ENCODE measurements at regions not wholly inside any gene's neighbourhood (a gene's known extent, or its start where the extent isn't known, plus 50 kb on each side); places are given as distances from the start of the nearest gene placed in this dataset.

DNA sequence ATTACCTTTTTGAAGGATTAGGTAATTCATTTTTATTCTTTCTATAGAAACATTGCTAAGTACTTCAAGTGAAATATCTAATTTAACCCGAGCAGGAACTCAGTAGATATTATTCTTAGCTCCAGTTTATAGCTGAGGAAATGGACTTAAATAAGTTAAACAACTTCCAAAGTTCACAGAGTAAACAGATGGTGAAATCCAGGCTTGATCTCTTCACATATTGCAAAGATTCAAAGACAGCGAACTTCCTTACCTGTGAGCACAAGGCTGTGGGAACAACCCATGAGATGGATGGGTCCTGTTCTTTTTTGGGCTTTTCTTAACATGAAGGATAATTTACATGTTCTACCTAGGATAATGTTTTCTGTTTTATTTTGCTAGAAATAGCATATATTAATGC lies 439.0 kb downstream of the IRS1 start:
- TF ChIP-seq POLR2A (IDR thresholded peaks at IDR 0.05) = no peak
- TF ChIP-seq, protein P1, sequence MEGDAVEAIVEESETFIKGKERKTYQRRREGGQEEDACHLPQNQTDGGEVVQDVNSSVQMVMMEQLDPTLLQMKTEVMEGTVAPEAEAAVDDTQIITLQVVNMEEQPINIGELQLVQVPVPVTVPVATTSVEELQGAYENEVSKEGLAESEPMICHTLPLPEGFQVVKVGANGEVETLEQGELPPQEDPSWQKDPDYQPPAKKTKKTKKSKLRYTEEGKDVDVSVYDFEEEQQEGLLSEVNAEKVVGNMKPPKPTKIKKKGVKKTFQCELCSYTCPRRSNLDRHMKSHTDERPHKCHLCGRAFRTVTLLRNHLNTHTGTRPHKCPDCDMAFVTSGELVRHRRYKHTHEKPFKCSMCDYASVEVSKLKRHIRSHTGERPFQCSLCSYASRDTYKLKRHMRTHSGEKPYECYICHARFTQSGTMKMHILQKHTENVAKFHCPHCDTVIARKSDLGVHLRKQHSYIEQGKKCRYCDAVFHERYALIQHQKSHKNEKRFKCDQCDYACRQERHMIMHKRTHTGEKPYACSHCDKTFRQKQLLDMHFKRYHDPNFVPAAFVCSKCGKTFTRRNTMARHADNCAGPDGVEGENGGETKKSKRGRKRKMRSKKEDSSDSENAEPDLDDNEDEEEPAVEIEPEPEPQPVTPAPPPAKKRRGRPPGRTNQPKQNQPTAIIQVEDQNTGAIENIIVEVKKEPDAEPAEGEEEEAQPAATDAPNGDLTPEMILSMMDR (IDR thresholded peaks at IDR 0.05) = no peak
- WGBS, 2 donors = 88 to 90% methylated on average over 2 of the region's 2 CpGs
- H3K4me3 ChIP-seq (replicated peaks in 1 of 3) = no peak overlapping the region
- DNase-seq = no peak
- H3K27me3 ChIP-seq = no peaks in the 10 kb centered on the region
- intact Hi-C loops (cut with DNase I) = no loop called here
- no peaks in the 10 kb centered on the region for H3K36me3 ChIP-seq
- no peaks in the 10 kb centered on the region for H3K9me3 ChIP-seq
- no peak overlapping the region for H3K27ac ChIP-seq
- peaks cover 0 to 6% of the 10 kb centered on the region in 2 donors for H3K4me1 ChIP-seq

DNA sequence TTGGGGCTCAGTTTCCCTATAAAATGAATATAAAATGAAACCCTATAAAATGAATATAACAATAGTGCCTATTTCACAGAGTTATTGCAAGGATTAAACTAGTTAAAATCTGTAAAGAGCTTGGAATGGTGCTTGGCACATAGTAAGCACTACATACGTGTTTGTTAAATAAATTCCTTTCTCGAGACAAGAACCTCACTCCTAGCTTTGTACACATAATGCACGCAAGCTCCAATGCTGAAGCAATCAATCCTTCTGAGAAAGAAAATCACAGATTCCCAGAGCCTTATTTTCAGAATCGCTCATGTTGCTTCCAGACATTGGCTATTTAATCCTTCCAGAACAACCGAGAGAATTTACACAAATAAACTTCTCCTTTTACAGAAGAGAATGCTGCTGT lies 440.9 kb downstream of the IRS1 start:
- intact Hi-C loops (cut with DNase I) = no loop called here

DNA sequence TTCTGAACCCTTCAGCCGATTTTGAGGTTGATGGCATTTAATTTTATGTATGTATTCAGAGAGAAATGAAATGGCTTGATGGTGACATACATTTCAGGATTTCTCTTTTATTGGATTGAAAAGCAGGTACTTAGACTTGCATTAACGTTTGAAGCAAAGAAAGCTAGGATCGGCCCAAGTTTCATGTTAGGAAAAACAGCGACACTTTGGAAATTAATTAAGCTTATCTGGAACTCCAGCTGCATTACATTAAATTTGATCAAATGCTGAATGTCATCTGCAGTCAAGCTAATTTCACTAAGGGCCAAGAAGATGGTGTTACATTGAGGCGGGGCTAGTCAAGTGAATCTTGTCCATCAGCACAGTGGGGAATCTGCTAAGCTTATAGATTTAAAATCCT lies 441.8 kb downstream of the IRS1 start:
- no peak for DNase-seq
- no peaks in the 10 kb centered on the region for H3K9me3 ChIP-seq
- H3K27me3 ChIP-seq = no peaks in the 10 kb centered on the region
- 94 to 96% methylated on average over 5 of the region's 5 CpGs for WGBS, 2 donors
- no peaks in the 10 kb centered on the region for H3K4me1 ChIP-seq
- no peaks in the 10 kb centered on the region for H3K36me3 ChIP-seq
- intact Hi-C loops (cut with DNase I) = no loop called here
- H3K4me3 ChIP-seq (replicated peaks in 1 of 3) = no peak overlapping the region
- no peak overlapping the region for H3K27ac ChIP-seq
- TF ChIP-seq, protein P1 (IDR thresholded peaks at IDR 0.05) = no peak
- no peak for TF ChIP-seq POLR2A (IDR thresholded peaks at IDR 0.05)

More for the DNA sequence above, 440.9 kb downstream of the IRS1 start:
- TF ChIP-seq, protein P1 (IDR thresholded peaks at IDR 0.05) = no peak
- TF ChIP-seq POLR2A (IDR thresholded peaks at IDR 0.05) = no peak
- peaks cover 0 to 6% of the 10 kb centered on the region in 2 donors for H3K4me1 ChIP-seq
- H3K27ac ChIP-seq = no peak overlapping the region
- no peak for DNase-seq
- H3K27me3 ChIP-seq = no peaks in the 10 kb centered on the region
- 82% methylated on average over 5 of the region's 5 CpGs for WGBS, 2 donors
- H3K9me3 ChIP-seq = no peaks in the 10 kb centered on the region
- H3K36me3 ChIP-seq = no peaks in the 10 kb centered on the region
- H3K4me3 ChIP-seq (replicated peaks in 1 of 3) = no peak overlapping the region

DNA sequence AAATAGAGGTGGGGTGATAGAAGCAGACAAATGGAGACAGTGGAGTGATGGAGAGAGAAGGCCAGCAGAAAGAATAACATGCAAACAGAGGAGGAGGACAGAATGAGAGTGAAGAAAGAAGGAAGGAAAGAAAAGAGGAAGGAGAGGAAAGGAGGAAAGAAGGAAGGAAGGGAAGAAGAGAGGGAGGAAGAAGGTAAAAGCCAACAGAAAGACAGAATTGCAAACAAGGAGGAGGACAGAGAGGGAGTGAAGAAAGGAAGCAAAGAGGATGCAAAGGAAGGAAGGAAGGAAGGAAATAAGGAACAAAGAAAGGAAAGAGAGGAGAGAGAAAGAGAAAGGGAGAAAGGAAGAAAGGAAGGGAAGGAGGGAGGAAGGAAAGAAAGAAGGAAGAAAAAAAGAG lies 444.0 kb downstream of the IRS1 start:
- no peak for TF ChIP-seq POLR2A (IDR thresholded peaks at IDR 0.05)
- TF ChIP-seq, protein P1 (IDR thresholded peaks at IDR 0.05) = no peak
- Histone ChIP-seq H3K4me1 (no peaks in the 10 kb centered on the region), H3K27me3 (no peaks in the 10 kb centered on the region), H3K9me3 (no peaks in the 10 kb centered on the region), H3K27ac (no peak overlapping the region), H3K4me3 (replicated peaks in 1 of 3) (no peak overlapping the region), H3K36me3 (no peaks in the 10 kb centered on the region)
- DNase-seq = no peak
- intact Hi-C loops (cut with DNase I) = no loop called here

DNA sequence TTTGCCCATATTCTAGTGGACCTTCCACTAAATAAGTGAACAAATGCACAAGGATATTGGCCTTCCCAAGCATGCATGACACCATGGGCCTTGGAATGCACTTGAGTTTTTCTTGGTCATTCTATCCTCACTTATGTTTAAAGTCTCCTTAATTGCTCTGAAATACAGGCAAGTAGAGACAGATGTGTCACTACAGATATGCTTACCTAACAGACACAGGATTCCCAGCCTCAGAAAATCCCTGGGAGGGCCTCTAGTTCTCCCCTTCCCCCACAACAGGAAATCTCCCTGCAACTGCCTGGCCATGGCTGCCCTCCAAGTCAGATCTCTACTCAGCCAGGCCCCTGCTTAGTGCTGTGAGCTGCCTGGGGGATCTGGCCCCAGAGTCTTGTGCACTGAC lies 445.2 kb downstream of the IRS1 start:
- no peaks in the 10 kb centered on the region for H3K27me3 ChIP-seq
- TF ChIP-seq, protein P1 (IDR thresholded peaks at IDR 0.05) = no peak
- no peak for TF ChIP-seq POLR2A (IDR thresholded peaks at IDR 0.05)
- DNase-seq = peak in 1 of 2 donors; percentile 8
- intact Hi-C loops (cut with DNase I) = no loop called here
- no peak overlapping the region for H3K27ac ChIP-seq
- H3K36me3 ChIP-seq = no peaks in the 10 kb centered on the region
- H3K4me1 ChIP-seq = no peaks in the 10 kb centered on the region
- H3K9me3 ChIP-seq = no peaks in the 10 kb centered on the region
- no peak overlapping the region for H3K4me3 ChIP-seq (replicated peaks in 1 of 3)
